GM21526 (cell line): ENCODE measurements at regions not wholly inside any gene's neighbourhood (a gene's known extent, or its start where the extent isn't known, plus 50 kb on each side); places are given as distances from the start of the nearest gene placed in this dataset.
A peak's percentile ranks its signal among the peaks of the same experiment; 100 is the strongest.
"Not testable (repeated sequence)": the region's sequence is repeated elsewhere in the genome, so short reads cannot be mapped to it uniquely, and the experiment has no call there.

Experiments used
- ATAC-seq: cut with Tn5 transposase; IDR thresholded peaks from one replicate; pipeline ENCODE4 v1.9.1; 2021; ENCODE audit warnings: moderate library complexity; ENCODE audit not compliant: unreplicated experiment, low FRiP score

- no peak for ATAC-seq
Observed at GRCh38 chr4:15162465-15163283, 160.4 kb downstream of the CPEB2 start.

GRCh38 chr4:15163284-15163645 is 161.0 kb downstream of the CPEB2 start:
- ATAC-seq, result no peak

GRCh38 chr4:15164571-15164970 is 162.3 kb downstream of the CPEB2 start:
- ATAC-seq, result no peak

GRCh38 chr4:15167743-15168142 is 165.5 kb downstream of the CPEB2 start:
- ATAC-seq, result no peak

- no peak for ATAC-seq
Observed at GRCh38 chr4:15168759-15169158, 166.5 kb downstream of the CPEB2 start.

- no peak for ATAC-seq
Observed at GRCh38 chr4:15171725-15172124, 169.4 kb downstream of the CPEB2 start.

- no peak for ATAC-seq
Observed at GRCh38 chr4:15173251-15173650, 171.0 kb downstream of the CPEB2 start.

- not testable (repeated sequence) for ATAC-seq
Observed at GRCh38 chr4:15174168-15174567, 171.9 kb downstream of the CPEB2 start.

- ATAC-seq, result not testable (repeated sequence)
Observed at GRCh38 chr4:15179842-15180241, 177.6 kb downstream of the CPEB2 start.

- ATAC-seq, result no peak
Observed at GRCh38 chr4:15182600-15183220, 180.4 kb downstream of the CPEB2 start.

GRCh38 chr4:15186149-15186548 is 183.9 kb downstream of the CPEB2 start:
- no peak for ATAC-seq

- no peak for ATAC-seq
Observed at GRCh38 chr4:15186806-15187205, 184.5 kb downstream of the CPEB2 start.

- ATAC-seq, result peak; percentile 63
Observed at GRCh38 chr4:15188605-15189539, 186.6 kb downstream of the CPEB2 start.

GRCh38 chr4:15194520-15194919 is 192.2 kb downstream of the CPEB2 start:
- no peak for ATAC-seq

- no peak for ATAC-seq
Observed at GRCh38 chr4:15197005-15197404, 194.7 kb downstream of the CPEB2 start.

- ATAC-seq, result no peak
Observed at GRCh38 chr4:15198070-15198727, 195.9 kb downstream of the CPEB2 start.

- ATAC-seq, result no peak
Observed at GRCh38 chr4:15201782-15202181, 199.5 kb downstream of the CPEB2 start.

- no peak for ATAC-seq
Observed at GRCh38 chr4:15202481-15202880, 200.2 kb downstream of the CPEB2 start.

GRCh38 chr4:15206526-15206925 is 204.2 kb downstream of the CPEB2 start:
- ATAC-seq, result not testable (repeated sequence)

GRCh38 chr4:15213302-15213970 is 211.2 kb downstream of the CPEB2 start:
- ATAC-seq, result no peak
